ENCODE measurements at regions not wholly inside any gene's neighbourhood (a gene's known extent, or its start where the extent isn't known, plus 50 kb on each side); places are given as distances from the start of the nearest gene placed in this dataset.

DNA sequence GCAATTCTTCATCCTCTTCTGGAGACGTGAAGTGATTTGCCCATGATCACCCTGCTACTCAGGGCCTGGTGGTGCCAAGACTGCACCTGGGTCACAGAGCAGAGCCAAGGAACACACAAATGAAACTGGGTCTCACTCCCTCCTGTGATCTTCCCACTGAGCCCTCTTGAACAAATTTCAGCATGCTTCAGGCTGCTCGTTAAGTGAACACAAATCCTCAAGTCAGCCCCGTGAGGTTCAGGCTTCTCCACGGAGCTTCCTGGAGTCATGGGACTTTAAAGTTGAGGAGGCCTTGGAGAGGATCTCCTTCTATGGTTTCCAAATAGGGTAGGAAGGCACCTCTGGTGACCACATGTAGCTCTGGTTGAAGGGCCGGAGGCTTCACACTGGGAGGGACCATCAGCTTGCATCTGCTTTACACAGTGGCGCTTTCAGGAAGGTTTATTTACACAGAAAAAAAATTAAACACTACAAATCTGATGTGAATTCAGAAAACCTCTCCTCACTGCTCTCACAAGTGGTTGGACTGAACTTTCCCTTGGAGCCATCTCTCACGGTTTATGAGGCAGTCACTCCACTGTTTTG lies 255.4 kb downstream of the LOXHD1 start:
- no peak for TF ChIP-seq CTCF (IDR thresholded peaks at IDR 0.05 in 4 of 5, conservative IDR thresholded peaks at IDR 0.05 in 1 of 5)
- TF ChIP-seq POLR2A (IDR thresholded peaks at IDR 0.05): no peak
